WTC11 (cell line): ENCODE measurements at regions not wholly inside any gene's neighbourhood (a gene's known extent, or its start where the extent isn't known, plus 50 kb on each side); places are given as distances from the start of the nearest gene placed in this dataset.

Source experiments
- ELF4 ChIP-seq: sonication (generic); formaldehyde crosslinking; IDR thresholded peaks from 2 replicates; pipeline ENCODE4 v1.8.1; 2022; ENCODE audit warnings: low read depth, mild to moderate bottlenecking, moderate library complexity, missing genetic modification reagents
- FOXJ3 ChIP-seq: sonication (generic); formaldehyde crosslinking; IDR thresholded peaks from 2 replicates; pipeline ENCODE4 v1.9.0; 2021; ENCODE audit warnings: missing genetic modification reagents, mild to moderate bottlenecking, borderline replicate concordance
- JUN ChIP-seq: sonication (generic); formaldehyde crosslinking; IDR thresholded peaks from 2 replicates; pipeline ENCODE4 v1.8.0; 2023; ENCODE audit warnings: mild to moderate bottlenecking, missing genetic modification reagents
- NR1H2 ChIP-seq: sonication (generic); formaldehyde crosslinking; IDR thresholded peaks from 2 replicates; pipeline ENCODE4 v1.9.0; 2021; ENCODE audit warnings: mild to moderate bottlenecking, moderate library complexity, missing genetic modification reagents
- NR2C2 ChIP-seq: sonication (generic); formaldehyde crosslinking; IDR thresholded peaks from 2 replicates; pipeline ENCODE4 v1.8.0; 2022; ENCODE audit warnings: mild to moderate bottlenecking, missing genetic modification reagents
- TCF7 ChIP-seq: sonication (generic); formaldehyde crosslinking; IDR thresholded peaks from 2 replicates; pipeline ENCODE4 v1.8.0; 2022; ENCODE audit warnings: mild to moderate bottlenecking, low read depth, missing genetic modification reagents, moderate library complexity
- TF ChIP-seq, protein P1 (sequence below): fragments of 200-600 bp; IDR thresholded peaks from 2 replicates; pipeline ENCODE4 v1.8.0; 2022; ENCODE audit warnings: antibody characterized with exemption
- TF ChIP-seq, protein P2 (sequence below): sonication (generic); formaldehyde crosslinking; IDR thresholded peaks from 2 replicates; pipeline ENCODE4 v1.8.1; 2023; ENCODE audit warnings: mild to moderate bottlenecking, missing genetic modification reagents
- TF ChIP-seq, protein P3 (sequence below): sonication (generic); formaldehyde crosslinking; IDR thresholded peaks from 2 replicates; pipeline ENCODE4 v1.8.0; 2022; ENCODE audit warnings: mild to moderate bottlenecking, missing genetic modification reagents
- TF ChIP-seq, protein P4 (sequence below): fragments of 250-450 bp; sonication (Bioruptor Pico); IDR thresholded peaks from 2 replicates; pipeline ENCODE4 v1.9.0; 2021; ENCODE audit warnings: mild to moderate bottlenecking, borderline replicate concordance
- TF ChIP-seq, protein P5 (sequence below): sonication (generic); formaldehyde crosslinking; IDR thresholded peaks from 2 replicates; pipeline ENCODE4 v1.8.1; 2023; ENCODE audit warnings: mild to moderate bottlenecking, moderate library complexity, missing genetic modification reagents

DNA sequence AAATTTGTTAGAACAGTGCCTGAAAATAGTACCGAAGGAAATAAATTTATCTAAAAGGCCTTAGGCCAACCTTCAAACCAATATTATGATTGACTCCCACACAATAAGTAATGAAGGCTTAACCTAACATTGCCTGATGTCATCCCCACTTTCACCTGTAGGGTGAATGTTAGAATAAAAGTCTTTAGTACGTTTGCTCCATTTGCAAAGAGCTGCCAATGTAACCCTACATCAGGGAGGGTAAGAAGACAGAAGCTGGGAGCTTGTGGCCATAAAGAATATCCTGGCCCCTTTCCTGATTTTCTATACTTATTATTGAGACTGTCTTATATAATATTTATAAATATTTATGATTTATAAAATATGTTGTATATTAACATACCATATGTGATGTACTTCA is 661.8 kb upstream of the CXADR start:
- no peak for TF ChIP-seq ELF4 (CRISPR knock-in tag)
- no peak for TF ChIP-seq NR2C2 (CRISPR knock-in tag)
- TF ChIP-seq TCF7 (CRISPR knock-in tag), result no peak
- TF ChIP-seq, protein P1, sequence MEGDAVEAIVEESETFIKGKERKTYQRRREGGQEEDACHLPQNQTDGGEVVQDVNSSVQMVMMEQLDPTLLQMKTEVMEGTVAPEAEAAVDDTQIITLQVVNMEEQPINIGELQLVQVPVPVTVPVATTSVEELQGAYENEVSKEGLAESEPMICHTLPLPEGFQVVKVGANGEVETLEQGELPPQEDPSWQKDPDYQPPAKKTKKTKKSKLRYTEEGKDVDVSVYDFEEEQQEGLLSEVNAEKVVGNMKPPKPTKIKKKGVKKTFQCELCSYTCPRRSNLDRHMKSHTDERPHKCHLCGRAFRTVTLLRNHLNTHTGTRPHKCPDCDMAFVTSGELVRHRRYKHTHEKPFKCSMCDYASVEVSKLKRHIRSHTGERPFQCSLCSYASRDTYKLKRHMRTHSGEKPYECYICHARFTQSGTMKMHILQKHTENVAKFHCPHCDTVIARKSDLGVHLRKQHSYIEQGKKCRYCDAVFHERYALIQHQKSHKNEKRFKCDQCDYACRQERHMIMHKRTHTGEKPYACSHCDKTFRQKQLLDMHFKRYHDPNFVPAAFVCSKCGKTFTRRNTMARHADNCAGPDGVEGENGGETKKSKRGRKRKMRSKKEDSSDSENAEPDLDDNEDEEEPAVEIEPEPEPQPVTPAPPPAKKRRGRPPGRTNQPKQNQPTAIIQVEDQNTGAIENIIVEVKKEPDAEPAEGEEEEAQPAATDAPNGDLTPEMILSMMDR, result no peak
- TF ChIP-seq, protein P2, sequence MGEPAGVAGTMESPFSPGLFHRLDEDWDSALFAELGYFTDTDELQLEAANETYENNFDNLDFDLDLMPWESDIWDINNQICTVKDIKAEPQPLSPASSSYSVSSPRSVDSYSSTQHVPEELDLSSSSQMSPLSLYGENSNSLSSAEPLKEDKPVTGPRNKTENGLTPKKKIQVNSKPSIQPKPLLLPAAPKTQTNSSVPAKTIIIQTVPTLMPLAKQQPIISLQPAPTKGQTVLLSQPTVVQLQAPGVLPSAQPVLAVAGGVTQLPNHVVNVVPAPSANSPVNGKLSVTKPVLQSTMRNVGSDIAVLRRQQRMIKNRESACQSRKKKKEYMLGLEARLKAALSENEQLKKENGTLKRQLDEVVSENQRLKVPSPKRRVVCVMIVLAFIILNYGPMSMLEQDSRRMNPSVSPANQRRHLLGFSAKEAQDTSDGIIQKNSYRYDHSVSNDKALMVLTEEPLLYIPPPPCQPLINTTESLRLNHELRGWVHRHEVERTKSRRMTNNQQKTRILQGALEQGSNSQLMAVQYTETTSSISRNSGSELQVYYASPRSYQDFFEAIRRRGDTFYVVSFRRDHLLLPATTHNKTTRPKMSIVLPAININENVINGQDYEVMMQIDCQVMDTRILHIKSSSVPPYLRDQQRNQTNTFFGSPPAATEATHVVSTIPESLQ (CRISPR knock-in tag), result no peak
- TF ChIP-seq FOXJ3, result no peak
- TF ChIP-seq, protein P3, sequence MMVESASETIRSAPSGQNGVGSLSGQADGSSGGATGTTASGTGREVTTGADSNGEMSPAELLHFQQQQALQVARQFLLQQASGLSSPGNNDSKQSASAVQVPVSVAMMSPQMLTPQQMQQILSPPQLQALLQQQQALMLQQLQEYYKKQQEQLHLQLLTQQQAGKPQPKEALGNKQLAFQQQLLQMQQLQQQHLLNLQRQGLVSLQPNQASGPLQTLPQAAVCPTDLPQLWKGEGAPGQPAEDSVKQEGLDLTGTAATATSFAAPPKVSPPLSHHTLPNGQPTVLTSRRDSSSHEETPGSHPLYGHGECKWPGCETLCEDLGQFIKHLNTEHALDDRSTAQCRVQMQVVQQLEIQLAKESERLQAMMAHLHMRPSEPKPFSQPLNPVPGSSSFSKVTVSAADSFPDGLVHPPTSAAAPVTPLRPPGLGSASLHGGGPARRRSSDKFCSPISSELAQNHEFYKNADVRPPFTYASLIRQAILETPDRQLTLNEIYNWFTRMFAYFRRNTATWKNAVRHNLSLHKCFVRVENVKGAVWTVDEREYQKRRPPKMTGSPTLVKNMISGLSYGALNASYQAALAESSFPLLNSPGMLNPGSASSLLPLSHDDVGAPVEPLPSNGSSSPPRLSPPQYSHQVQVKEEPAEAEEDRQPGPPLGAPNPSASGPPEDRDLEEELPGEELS (CRISPR knock-in tag), result no peak
- TF ChIP-seq JUN, result no peak
- TF ChIP-seq, protein P4, sequence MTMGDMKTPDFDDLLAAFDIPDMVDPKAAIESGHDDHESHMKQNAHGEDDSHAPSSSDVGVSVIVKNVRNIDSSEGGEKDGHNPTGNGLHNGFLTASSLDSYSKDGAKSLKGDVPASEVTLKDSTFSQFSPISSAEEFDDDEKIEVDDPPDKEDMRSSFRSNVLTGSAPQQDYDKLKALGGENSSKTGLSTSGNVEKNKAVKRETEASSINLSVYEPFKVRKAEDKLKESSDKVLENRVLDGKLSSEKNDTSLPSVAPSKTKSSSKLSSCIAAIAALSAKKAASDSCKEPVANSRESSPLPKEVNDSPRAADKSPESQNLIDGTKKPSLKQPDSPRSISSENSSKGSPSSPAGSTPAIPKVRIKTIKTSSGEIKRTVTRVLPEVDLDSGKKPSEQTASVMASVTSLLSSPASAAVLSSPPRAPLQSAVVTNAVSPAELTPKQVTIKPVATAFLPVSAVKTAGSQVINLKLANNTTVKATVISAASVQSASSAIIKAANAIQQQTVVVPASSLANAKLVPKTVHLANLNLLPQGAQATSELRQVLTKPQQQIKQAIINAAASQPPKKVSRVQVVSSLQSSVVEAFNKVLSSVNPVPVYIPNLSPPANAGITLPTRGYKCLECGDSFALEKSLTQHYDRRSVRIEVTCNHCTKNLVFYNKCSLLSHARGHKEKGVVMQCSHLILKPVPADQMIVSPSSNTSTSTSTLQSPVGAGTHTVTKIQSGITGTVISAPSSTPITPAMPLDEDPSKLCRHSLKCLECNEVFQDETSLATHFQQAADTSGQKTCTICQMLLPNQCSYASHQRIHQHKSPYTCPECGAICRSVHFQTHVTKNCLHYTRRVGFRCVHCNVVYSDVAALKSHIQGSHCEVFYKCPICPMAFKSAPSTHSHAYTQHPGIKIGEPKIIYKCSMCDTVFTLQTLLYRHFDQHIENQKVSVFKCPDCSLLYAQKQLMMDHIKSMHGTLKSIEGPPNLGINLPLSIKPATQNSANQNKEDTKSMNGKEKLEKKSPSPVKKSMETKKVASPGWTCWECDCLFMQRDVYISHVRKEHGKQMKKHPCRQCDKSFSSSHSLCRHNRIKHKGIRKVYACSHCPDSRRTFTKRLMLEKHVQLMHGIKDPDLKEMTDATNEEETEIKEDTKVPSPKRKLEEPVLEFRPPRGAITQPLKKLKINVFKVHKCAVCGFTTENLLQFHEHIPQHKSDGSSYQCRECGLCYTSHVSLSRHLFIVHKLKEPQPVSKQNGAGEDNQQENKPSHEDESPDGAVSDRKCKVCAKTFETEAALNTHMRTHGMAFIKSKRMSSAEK (CRISPR knock-in tag), result no peak
- no peak for TF ChIP-seq NR1H2 (CRISPR knock-in tag)
- TF ChIP-seq, protein P5, sequence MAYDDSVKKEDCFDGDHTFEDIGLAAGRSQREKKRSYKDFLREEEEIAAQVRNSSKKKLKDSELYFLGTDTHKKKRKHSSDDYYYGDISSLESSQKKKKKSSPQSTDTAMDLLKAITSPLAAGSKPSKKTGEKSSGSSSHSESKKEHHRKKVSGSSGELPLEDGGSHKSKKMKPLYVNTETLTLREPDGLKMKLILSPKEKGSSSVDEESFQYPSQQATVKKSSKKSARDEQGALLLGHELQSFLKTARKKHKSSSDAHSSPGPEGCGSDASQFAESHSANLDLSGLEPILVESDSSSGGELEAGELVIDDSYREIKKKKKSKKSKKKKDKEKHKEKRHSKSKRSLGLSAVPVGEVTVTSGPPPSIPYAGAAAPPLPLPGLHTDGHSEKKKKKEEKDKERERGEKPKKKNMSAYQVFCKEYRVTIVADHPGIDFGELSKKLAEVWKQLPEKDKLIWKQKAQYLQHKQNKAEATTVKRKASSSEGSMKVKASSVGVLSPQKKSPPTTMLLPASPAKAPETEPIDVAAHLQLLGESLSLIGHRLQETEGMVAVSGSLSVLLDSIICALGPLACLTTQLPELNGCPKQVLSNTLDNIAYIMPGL (CRISPR knock-in tag), result no peak
